Activated naive CD4-positive, alpha-beta T cell treated with Interleukin-2 at 50 U/mL for 16 hours (primary cell): ENCODE measurements at regions not wholly inside any gene's neighbourhood (a gene's known extent, or its start where the extent isn't known, plus 50 kb on each side); places are given as distances from the start of the nearest gene placed in this dataset.
"Not testable (repeated sequence)": the region's sequence is repeated elsewhere in the genome, so short reads cannot be mapped to it uniquely, and the experiment has no call there.

Experiments
- DNase-seq: peaks from one replicate; pipeline ENCODE4 v3.0.0-alpha.2; 2020

GRCh38 chr13:99693351-99693750 lies 192.1 kb downstream of the TM9SF2 start:
- no peak for DNase-seq

GRCh38 chr13:99692854-99693253 lies 191.6 kb downstream of the TM9SF2 start:
- no peak for DNase-seq

DNA sequence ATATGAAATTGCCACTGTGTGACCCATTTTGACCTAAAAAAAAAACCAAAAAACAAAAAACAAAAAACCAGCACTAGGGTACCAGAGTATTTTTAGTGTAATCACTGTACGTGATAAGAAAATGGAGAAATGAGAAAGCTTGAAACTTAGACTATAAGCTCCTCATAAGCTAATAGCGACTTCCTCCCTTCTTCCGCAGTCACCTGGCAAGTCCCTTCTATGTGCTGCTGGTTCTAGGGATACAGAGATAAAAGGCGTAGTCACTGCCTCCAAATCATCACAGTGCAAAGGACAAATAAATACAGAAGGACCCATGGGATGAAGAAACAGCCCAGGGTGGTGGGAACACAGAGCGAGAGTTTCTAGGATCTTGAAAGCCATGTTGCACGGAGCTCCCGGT lies 190.3 kb downstream of the TM9SF2 start:
- DNase-seq = no peak

DNA sequence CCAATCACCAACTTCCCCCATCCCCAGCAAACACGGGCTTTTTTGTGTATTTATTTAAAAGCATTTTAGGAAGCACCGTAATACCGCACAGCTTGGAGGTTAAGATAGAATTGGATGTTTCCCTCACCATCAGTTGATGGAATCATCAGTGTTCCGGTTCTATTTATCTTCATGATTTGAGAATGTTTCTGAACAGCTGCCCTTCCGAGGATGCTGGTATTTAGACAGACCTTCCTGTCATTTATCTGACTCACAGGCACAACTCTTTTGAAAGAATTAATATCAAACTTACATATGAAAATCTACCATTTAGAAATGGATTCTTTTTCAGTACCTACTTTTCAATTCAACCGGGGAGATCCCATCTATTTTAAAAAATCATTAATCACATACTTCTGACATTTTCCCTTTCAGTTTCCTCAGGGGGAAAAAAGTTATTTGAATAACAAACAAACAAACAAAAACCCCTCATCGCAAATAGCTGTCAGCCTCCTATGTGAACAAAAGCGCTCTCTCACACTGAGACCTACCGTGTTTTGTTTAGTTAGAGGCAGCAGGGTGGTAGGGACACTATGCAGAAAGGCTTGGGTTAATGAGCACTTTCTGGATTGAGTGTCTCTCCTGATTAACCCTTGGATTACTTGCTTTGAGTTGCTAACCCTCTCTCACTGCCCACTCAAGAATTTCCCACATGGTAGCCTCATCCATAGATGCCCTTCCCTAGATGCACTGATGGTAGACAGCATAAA lies 189.3 kb downstream of the TM9SF2 start:
- DNase-seq = no peak

DNA sequence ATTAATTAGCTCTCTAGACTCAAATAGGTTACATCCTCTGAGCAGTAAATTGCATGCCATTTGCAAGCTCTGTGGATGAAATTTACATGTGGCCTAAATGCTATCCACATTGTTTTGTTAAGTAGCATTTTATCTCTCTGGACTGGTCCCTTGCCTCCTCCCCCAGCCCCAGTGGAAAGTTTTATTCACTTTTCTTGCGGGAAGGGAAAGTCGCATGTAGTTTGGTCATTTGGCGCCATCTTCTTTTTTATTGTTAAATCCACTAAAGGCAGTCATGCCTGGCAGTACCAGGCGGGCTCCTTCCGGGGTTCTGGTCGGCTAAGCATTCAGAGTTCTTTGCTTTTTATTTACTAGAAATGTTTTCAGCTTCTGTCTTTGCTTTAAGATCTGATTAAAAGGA lies 188.7 kb downstream of the TM9SF2 start:
- DNase-seq = no peak

- no peak for DNase-seq
Observed at GRCh38 chr13:99688776-99689175, 187.5 kb downstream of the TM9SF2 start.

DNA sequence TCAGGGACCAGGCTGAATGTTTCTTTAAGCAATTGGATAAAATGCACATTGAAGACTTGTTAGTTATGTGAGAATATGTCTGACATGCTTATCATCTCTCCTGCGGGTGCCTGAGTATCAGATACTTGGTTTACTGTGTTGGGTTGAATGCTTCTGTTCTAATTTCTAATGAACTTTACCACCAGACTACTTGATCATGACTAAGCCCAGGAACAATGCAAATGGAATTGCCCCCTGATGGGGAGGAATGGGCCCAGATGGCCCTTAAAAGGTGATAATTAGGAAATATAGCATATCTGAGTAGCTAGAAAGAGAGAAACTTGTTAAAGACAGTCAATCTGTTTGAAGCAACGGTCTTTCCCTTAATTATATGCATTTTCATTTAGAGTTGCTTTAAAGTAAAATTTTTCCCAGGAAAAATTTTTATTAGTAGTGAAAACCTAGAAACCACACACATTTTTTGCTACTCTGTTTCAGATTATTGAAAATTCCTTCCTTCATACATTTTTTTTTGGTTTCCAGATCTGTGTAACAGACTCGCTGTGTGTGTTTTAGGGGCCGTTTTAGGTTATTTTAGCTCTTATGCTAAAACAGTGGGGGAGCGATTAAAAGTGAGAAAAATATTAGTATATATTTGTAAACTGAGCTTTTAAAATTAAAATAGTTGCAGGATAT lies 186.6 kb downstream of the TM9SF2 start:
- no peak for DNase-seq

DNA sequence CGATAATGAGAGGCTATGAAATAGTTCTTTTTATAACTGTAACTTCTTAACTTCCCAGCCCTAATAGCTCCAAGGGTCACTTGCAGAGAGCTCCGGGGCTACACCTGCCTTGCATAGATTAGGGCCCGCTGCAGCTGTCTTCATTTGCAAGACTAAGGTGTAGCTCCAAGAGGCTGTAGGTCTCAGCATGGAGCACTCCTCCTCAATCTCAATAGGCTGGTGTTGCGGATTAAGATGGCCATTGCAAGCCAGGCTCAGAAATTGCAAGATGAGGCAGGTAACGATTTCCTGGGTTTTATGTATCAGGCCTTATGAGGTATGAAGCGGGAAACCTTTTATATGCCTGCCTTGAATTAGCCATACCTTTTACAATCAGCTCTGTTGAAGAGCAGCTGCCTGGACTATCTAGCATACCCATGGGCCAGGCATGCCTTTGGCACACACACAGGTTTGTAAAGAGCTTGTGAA lies 185.7 kb downstream of the TM9SF2 start:
- DNase-seq = no peak

GRCh38 chr13:99686157-99686572 lies 184.9 kb downstream of the TM9SF2 start:
- no peak for DNase-seq

DNA sequence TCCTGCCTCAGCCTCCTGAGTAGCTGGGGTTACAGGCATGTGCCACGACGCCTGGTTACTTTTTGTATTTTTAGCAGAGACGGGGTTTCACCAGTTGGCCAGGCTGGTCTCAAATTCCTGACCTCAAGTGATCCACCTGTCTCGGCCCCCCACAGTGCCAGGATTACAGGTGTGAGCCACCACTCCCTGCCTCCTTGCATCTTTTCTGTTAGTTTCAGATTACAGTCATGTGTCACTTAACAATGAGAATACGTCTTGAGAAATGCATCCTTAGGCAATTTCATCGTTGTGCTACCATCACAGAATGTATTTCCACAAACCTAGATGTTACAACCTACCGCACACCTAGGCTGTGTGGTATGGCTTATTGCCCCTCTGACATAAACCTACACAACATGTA lies 180.4 kb downstream of the TM9SF2 start:
- no peak for DNase-seq

- DNase-seq = no peak
Observed at GRCh38 chr13:99677116-99677951, 176.1 kb downstream of the TM9SF2 start.

DNA sequence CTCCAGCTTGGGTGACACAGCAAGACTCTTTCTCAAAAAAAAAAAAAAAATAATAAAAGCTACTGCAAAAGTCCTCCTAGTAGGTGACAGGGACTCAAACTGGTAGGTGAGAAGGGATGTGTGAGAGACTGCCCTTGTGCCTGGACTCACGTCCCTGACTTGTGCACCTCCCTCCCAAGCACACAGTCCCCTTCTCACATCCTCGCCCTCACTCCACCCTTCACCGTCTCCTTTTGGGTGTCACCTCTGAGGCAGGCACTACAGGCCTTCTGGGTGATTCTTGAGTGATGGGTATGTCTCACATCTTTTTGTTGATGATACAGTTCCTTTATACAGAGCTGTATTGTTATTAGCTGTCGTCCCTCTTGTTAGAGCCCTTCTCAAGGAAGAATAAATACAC lies 170.5 kb downstream of the TM9SF2 start:
- no peak for DNase-seq

- DNase-seq = not testable (repeated sequence)
Observed at GRCh38 chr13:99669096-99669495, 167.8 kb downstream of the TM9SF2 start.

DNA sequence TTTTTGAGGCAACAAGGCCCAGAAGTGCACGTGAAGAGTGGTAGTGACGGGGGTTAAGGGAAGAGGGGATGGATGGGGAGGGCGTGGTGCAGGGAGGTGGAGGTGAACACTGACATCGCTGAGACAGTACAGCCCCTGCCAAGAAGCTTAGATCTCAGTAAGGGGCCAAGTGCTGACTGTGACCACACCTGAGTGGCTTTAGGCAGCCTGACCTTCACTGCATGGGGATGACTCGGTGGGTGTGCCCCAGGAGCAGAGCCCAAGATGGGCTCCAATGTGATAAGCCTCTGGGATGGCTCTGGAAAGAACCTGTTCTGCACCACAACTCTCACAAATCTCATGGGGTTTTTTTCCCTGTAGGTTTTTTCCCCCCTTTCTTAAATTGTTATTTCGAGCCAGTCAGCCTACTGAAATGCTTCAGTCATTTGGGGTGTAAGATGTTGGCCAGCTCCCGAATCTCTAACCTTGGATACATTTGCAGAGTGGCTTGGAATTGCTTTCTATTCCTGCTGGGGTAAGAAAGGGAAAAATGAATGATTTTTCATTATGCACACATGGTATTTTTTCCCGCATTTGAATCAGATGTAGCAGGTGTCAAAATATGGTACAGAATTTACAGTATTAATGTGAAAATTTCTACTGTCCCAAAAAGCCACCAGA lies 165.0 kb downstream of the TM9SF2 start:
- no peak for DNase-seq

- DNase-seq = no peak
Observed at GRCh38 chr13:99665711-99666110, 164.4 kb downstream of the TM9SF2 start.

DNA sequence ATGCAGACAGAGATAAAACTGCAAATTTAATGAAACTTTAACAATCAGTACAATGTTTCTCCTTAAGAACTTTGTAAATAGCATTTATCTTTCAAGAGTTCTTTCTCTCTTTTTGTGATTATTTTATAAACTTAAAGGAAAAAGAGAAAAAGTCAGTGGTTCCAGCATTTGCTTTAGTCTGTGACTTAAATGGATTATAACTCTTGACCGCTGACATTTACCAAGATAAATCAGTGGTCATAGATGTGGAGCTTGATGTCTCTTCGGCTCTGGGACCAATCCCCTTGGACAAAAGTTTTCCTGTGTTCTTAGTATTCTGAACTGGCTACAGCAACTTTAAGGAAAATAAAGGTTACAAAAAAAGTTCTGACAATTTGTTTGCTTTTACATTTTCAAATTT lies 162.6 kb downstream of the TM9SF2 start:
- DNase-seq = no peak

- no peak for DNase-seq
Observed at GRCh38 chr13:99663185-99663825, 162.0 kb downstream of the TM9SF2 start.

GRCh38 chr13:99662678-99663077 lies 161.4 kb downstream of the TM9SF2 start:
- no peak for DNase-seq

DNA sequence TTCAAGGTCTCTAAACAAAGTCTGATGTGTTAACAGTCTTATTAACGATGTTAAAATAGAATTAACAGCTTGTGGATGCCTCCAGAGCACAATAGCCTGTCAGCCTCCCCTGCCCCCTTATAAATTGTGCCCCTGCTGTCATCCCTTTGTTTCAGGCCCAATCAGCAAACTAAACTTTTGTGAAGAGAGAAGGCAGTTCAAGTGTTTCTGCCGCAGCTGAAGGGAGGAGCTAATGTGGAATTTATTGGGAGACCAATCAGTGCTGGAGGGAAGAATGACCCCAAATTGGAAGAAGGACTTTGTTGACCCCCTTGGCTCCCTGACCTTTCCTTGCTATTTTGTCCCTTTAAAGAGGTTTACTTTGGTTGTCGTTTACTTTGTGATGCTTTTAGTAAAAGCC lies 160.5 kb downstream of the TM9SF2 start:
- DNase-seq = no peak

GRCh38 chr13:99659866-99660554 lies 158.7 kb downstream of the TM9SF2 start:
- DNase-seq = no peak

DNA sequence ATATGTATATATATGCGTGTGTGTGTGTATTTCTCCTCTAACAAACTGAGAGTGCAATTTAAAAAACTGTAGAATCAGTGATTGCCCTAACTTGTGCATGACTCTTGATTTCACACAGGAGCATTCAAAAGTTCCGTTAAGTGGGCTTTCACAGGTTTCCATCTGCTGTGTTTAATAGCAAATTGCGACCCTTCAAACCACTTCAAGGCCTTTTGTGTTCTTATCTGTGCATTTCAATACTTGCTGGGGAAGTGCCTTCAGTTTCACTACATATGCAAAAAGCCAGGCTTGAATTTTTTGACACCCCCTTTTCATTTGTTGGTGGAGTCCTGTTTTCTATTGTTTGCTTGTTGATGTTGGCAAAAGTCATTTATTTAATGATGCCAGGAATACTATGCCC lies 158.0 kb downstream of the TM9SF2 start:
- no peak for DNase-seq
